HCT116 (cell line): ENCODE measurements at regions not wholly inside any gene's neighbourhood (a gene's known extent, or its start where the extent isn't known, plus 50 kb on each side); places are given as distances from the start of the nearest gene placed in this dataset.

Experiments
- ATAC-seq: fragments of 200-7000 bp; cut with Tn5 transposase; 2 replicates; pipeline ENCODE4 v1.9.1; 2020; ENCODE audit warnings: mild to moderate bottlenecking, moderate library complexity
- BruUV-seq: library from RNA; stranded (reverse); fragments of 400-500 nt; replicated peaks from 2 replicates; lab custom pipeline; 2021; lab: Mats Ljungman, UMichigan
- CTCF ChIA-PET: fragments of 300-600 bp; sonication (Branson Sonifier 250); formaldehyde crosslinking; loops from one replicate; lab custom pipeline; 2021; ENCODE audit warnings: antibody characterized with exemption; lab: Charles Lee
- POLR2A ChIA-PET: fragments of 300-600, 350-600 bp; sonication (Branson Sonifier 250); formaldehyde crosslinking; loops from one replicate; lab custom pipeline; 2021; ENCODE audit warnings: antibody characterized with exemption; lab: Charles Lee
- RAD21 ChIA-PET, 2 experiments: fragments of 300-600 bp; sonication (Branson Sonifier 250); formaldehyde crosslinking; loops; one replicate each; lab custom pipeline; 2023; ENCODE audit warnings: low total read pairs in 2 of 2; ENCODE audit not compliant: uncharacterized antibody in 2 of 2, unreplicated experiment in 2 of 2, low non-redundant PET in 1 of 2; lab: Charles Lee
- DNase-seq: peaks from one replicate; pipeline ENCODE4 v3.0.0-alpha.2; 2010; ENCODE audit warnings: low read depth, low spot score
- H2AFZ ChIP-seq: fragments of 200-600 bp; shearing (Covaris generic), sonication (generic); 2 replicates; pipeline ENCODE4 v1.6.1; 2017; ENCODE audit warnings: low read depth, mixed run types, mixed read lengths, antibody characterized with exemption, low read length; ENCODE audit not compliant: poor library complexity, severe bottlenecking
- H3K27ac ChIP-seq: 2 replicates; pipeline ENCODE4 v1.5.1; 2012; ENCODE audit warnings: low read depth, low read length
- H3K27me3 ChIP-seq: fragments of 200-600 bp; sonication (generic); 2 replicates; pipeline ENCODE4 v1.6.1; 2016; ENCODE audit warnings: mixed run types, low read length, mixed read lengths; ENCODE audit not compliant: insufficient read depth
- H3K36me3 ChIP-seq, 2 experiments: fragments of 200-500 bp in 1 of 2; fragments of 200-600 bp in 1 of 2; sonication (Bioruptor generic) in 1 of 2; sonication (generic) in 1 of 2; 2 replicates each; pipeline versions ENCODE4 v1.5.1 to v1.6.1; 2014 to 2016; ENCODE audit warnings: low read length in 2 of 2, inconsistent platforms in 1 of 2, mixed read lengths in 1 of 2, mixed run types in 1 of 2; ENCODE audit not compliant: insufficient read depth in 2 of 2, control insufficient read depth in 1 of 2
- H3K4me1 ChIP-seq, 2 experiments: fragments of 200-600 bp in 1 of 2; sonication (generic) in 1 of 2; 2 replicates each; pipeline versions ENCODE4 v1.5.1 to v1.6.1; 2012 to 2017; ENCODE audit warnings: low read length in 2 of 2, inconsistent platforms in 1 of 2, mild to moderate bottlenecking in 1 of 2, mixed read lengths in 1 of 2, mixed run types in 1 of 2, moderate library complexity in 1 of 2; ENCODE audit not compliant: insufficient read depth in 2 of 2, control insufficient read depth in 1 of 2
- H3K4me2 ChIP-seq: fragments of 200-600 bp; sonication (generic); 2 replicates; pipeline ENCODE4 v1.6.1; 2017; ENCODE audit warnings: mixed run types, low read length, mixed read lengths
- H3K4me3 ChIP-seq, 2 experiments: fragments of 200-600 bp in 1 of 2; sonication (generic) in 1 of 2; replicated peaks in 1 of 2; 2 replicates each; pipeline ENCODE4 v1.5.1; 2011 to 2016; ENCODE audit warnings: low read length in 2 of 2, control low read depth in 1 of 2, low read depth in 1 of 2, mild to moderate bottlenecking in 1 of 2, mixed read lengths in 1 of 2, mixed run types in 1 of 2
- H3K79me2 ChIP-seq: fragments of 200-600 bp; sonication (generic); 2 replicates; pipeline ENCODE4 v1.6.1; 2017; ENCODE audit warnings: mild to moderate bottlenecking, mixed run types, low read length, moderate library complexity, mixed read lengths; ENCODE audit not compliant: insufficient read depth
- H3K9ac ChIP-seq: fragments of 200-600 bp; sonication (generic); 2 replicates; pipeline ENCODE4 v1.6.1; 2016; ENCODE audit warnings: low read length, mixed read lengths
- H3K9me2 ChIP-seq: fragments of 200-600 bp; sonication (generic), shearing (Covaris generic); 2 replicates; pipeline ENCODE4 v1.6.1; 2017; ENCODE audit warnings: mixed run types, mild to moderate bottlenecking, moderate library complexity; ENCODE audit not compliant: insufficient read depth
- H3K9me3 ChIP-seq, 2 experiments: fragments of 200-500 bp in 1 of 2; fragments of 200-600 bp in 1 of 2; sonication (Bioruptor generic) in 1 of 2; sonication (generic) in 1 of 2; 2 replicates each; pipeline ENCODE4 v1.6.1; 2014 to 2017; ENCODE audit warnings: low read length in 2 of 2, mixed read lengths in 2 of 2, inconsistent platforms in 1 of 2, low read depth in 1 of 2, mild to moderate bottlenecking in 1 of 2, mixed run types in 1 of 2, moderate library complexity in 1 of 2; ENCODE audit not compliant: control insufficient read depth in 1 of 2, insufficient read depth in 1 of 2
- H4K20me1 ChIP-seq: fragments of 200-600 bp; sonication (generic), shearing (Covaris generic); 2 replicates; pipeline ENCODE4 v1.6.1; 2017; ENCODE audit warnings: mixed run types, mild to moderate bottlenecking, moderate library complexity; ENCODE audit not compliant: insufficient read depth
- CBX3 ChIP-seq: IDR thresholded peaks from 2 replicates; pipeline ENCODE4 v1.6.1; 2012; ENCODE audit warnings: low read depth
- EGR1 ChIP-seq: IDR thresholded peaks from 2 replicates; pipeline ENCODE4 v1.6.1; 2012; ENCODE audit warnings: low read depth
- ELF1 ChIP-seq: IDR thresholded peaks from 2 replicates; pipeline ENCODE4 v1.6.1; 2012; ENCODE audit warnings: low read depth, borderline replicate concordance
- EZH2 ChIP-seq: fragments of 200-600 bp; sonication (generic); IDR thresholded peaks from 2 replicates; pipeline ENCODE4 v1.6.1; 2017; ENCODE audit warnings: antibody characterized with exemption, mixed run types
- FOSL1 ChIP-seq: IDR thresholded peaks from 2 replicates; pipeline ENCODE4 v1.6.1; 2012; ENCODE audit warnings: low read depth
- JUND ChIP-seq: IDR thresholded peaks from 2 replicates; pipeline ENCODE4 v1.6.1; 2012
- POLR2A ChIP-seq: IDR thresholded peaks from 2 replicates; pipeline ENCODE4 v1.7.0; 2011; ENCODE audit warnings: borderline replicate concordance; ENCODE audit not compliant: insufficient read depth, insufficient read length; ENCODE audit errors: extremely low read depth
- POLR2AphosphoS5 ChIP-seq: IDR thresholded peaks from 2 replicates; pipeline ENCODE4 v1.6.1; 2011; ENCODE audit warnings: mild to moderate bottlenecking, low read depth, low read length, moderate library complexity
- RAD21 ChIP-seq: IDR thresholded peaks from 2 replicates; pipeline ENCODE4 v1.6.1; 2012; ENCODE audit warnings: low read depth, mild to moderate bottlenecking
- SIN3A ChIP-seq: IDR thresholded peaks from 2 replicates; pipeline ENCODE4 v1.6.1; 2012; ENCODE audit warnings: low read depth
- SP1 ChIP-seq: IDR thresholded peaks from 2 replicates; pipeline ENCODE4 v1.6.1; 2012; ENCODE audit warnings: low read depth
- SRF ChIP-seq: IDR thresholded peaks from 2 replicates; pipeline ENCODE4 v1.6.1; 2012; ENCODE audit warnings: low read depth
- YY1 ChIP-seq: IDR thresholded peaks from 2 replicates; pipeline ENCODE4 v1.6.1; 2011; ENCODE audit warnings: low read length, low read depth, moderate library complexity, mild to moderate bottlenecking; ENCODE audit not compliant: insufficient replicate concordance; ENCODE audit errors: extremely low read depth
- ZNF274 ChIP-seq: fragments of 200-500 bp; sonication (Bioruptor generic); IDR thresholded peaks from 2 replicates; pipeline ENCODE4 v1.6.1; 2014; ENCODE audit warnings: mild to moderate bottlenecking, low read depth, low read length, inconsistent platforms
- intact Hi-C: fragments of 100-400 bp; cut with micrococcal nuclease; formaldehyde crosslinking; loops from 2 replicates; pipeline ENCODE4 v1.10.0; 2022
- TF ChIP-seq, protein P1 (sequence below): IDR thresholded peaks from 2 replicates; pipeline ENCODE4 v1.6.1; 2012
- TF ChIP-seq, protein P2 (sequence below), 3 experiments: fragments of 200-600 bp in 1 of 3; sonication (generic) in 1 of 3; IDR thresholded peaks in 2 of 3; conservative IDR thresholded peaks in 1 of 3; 2 replicates each; pipeline ENCODE4 v1.5.1; 2012 to 2017; ENCODE audit warnings: low read depth in 2 of 3, low read length in 2 of 3, antibody characterized with exemption in 1 of 3, borderline replicate concordance in 1 of 3, control low read depth in 1 of 3, mild to moderate bottlenecking in 1 of 3, mixed read lengths in 1 of 3, mixed run types in 1 of 3, moderate library complexity in 1 of 3; ENCODE audit not compliant: insufficient read depth in 1 of 3
- TF ChIP-seq, protein P3 (sequence below): IDR thresholded peaks from 2 replicates; pipeline ENCODE4 v1.6.1; 2012
- TF ChIP-seq, protein P4 (sequence below): IDR thresholded peaks from 2 replicates; pipeline ENCODE4 v1.6.1; 2011; ENCODE audit warnings: mild to moderate bottlenecking, low read length, moderate library complexity; ENCODE audit not compliant: insufficient replicate concordance; ENCODE audit errors: extremely low read depth

DNA sequence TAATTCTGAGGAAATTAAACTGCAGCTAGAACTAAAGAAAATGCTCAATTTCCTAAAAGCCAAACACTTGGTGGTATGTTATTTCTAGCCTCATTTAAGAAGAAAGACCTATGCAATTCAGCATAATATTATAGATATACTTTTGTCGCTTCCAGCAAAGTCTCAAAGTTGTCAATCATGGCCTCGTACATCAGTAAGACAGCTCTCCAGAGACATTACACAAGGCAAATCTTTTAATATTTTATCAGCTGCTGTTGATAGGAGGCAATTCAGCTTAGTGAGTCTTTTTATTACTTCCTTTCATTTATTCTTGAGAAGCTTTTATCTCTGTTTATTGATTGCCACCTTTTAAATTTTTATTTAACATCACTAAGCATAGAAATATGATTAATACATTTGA is 294.3 kb downstream of the FSIP2 start:
- intact Hi-C loops, result no loop called here
- ChIA-PET POLR2A (no interaction called here), CTCF (no interaction called here), RAD21 (no interaction called here)
- Histone ChIP-seq H4K20me1 (no peaks in the 10 kb centered on the region), H3K4me2 (no peak overlapping the region), H3K27ac (no peak overlapping the region), H3K4me1 (no peaks in the 10 kb centered on the region), H3K9me3 (no peaks in the 10 kb centered on the region), H3K4me3 (no peak overlapping the region), H3K9ac (no peak overlapping the region), H3K36me3 (no peaks in the 10 kb centered on the region), H3K79me2 (no peaks in the 10 kb centered on the region), H2AFZ (no peak overlapping the region), H3K9me2 (no peaks in the 10 kb centered on the region), H3K27me3 (no peaks in the 10 kb centered on the region)
- TF ChIP-seq RAD21, result no peak
- TF ChIP-seq CBX3, result no peak
- TF ChIP-seq EGR1, result no peak
- TF ChIP-seq POLR2AphosphoS5, result no peak
- TF ChIP-seq, protein P1, sequence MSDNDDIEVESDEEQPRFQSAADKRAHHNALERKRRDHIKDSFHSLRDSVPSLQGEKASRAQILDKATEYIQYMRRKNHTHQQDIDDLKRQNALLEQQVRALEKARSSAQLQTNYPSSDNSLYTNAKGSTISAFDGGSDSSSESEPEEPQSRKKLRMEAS, result no peak
- TF ChIP-seq JUND, result no peak
- no peak for TF ChIP-seq SP1
- no peak for TF ChIP-seq YY1
- TF ChIP-seq FOSL1, result no peak
- TF ChIP-seq, protein P2, sequence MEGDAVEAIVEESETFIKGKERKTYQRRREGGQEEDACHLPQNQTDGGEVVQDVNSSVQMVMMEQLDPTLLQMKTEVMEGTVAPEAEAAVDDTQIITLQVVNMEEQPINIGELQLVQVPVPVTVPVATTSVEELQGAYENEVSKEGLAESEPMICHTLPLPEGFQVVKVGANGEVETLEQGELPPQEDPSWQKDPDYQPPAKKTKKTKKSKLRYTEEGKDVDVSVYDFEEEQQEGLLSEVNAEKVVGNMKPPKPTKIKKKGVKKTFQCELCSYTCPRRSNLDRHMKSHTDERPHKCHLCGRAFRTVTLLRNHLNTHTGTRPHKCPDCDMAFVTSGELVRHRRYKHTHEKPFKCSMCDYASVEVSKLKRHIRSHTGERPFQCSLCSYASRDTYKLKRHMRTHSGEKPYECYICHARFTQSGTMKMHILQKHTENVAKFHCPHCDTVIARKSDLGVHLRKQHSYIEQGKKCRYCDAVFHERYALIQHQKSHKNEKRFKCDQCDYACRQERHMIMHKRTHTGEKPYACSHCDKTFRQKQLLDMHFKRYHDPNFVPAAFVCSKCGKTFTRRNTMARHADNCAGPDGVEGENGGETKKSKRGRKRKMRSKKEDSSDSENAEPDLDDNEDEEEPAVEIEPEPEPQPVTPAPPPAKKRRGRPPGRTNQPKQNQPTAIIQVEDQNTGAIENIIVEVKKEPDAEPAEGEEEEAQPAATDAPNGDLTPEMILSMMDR (IDR thresholded peaks at IDR 0.05 in 2 of 3, conservative IDR thresholded peaks at IDR 0.05 in 1 of 3; ENCODE audit: borderline replicate concordance in 1 of 3, insufficient read depth in 1 of 3, low read depth in 2 of 3, low read length in 2 of 3), result no peak
- no peak for TF ChIP-seq SRF
- no peak for TF ChIP-seq POLR2A
- TF ChIP-seq SIN3A, result no peak
- TF ChIP-seq, protein P3, sequence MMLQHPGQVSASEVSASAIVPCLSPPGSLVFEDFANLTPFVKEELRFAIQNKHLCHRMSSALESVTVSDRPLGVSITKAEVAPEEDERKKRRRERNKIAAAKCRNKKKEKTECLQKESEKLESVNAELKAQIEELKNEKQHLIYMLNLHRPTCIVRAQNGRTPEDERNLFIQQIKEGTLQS, result no peak
- no peak for TF ChIP-seq ELF1
- TF ChIP-seq, protein P4, sequence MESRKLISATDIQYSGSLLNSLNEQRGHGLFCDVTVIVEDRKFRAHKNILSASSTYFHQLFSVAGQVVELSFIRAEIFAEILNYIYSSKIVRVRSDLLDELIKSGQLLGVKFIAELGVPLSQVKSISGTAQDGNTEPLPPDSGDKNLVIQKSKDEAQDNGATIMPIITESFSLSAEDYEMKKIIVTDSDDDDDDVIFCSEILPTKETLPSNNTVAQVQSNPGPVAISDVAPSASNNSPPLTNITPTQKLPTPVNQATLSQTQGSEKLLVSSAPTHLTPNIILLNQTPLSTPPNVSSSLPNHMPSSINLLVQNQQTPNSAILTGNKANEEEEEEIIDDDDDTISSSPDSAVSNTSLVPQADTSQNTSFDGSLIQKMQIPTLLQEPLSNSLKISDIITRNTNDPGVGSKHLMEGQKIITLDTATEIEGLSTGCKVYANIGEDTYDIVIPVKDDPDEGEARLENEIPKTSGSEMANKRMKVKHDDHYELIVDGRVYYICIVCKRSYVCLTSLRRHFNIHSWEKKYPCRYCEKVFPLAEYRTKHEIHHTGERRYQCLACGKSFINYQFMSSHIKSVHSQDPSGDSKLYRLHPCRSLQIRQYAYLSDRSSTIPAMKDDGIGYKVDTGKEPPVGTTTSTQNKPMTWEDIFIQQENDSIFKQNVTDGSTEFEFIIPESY, result no peak
- no peak for TF ChIP-seq EZH2
- TF ChIP-seq ZNF274, result no peak
- no peak for DNase-seq
- no TSS peak for BruUV-seq
- no peak for ATAC-seq
